ENCODE measurements at regions not wholly inside any gene's neighbourhood (a gene's known extent, or its start where the extent isn't known, plus 50 kb on each side); places are given as distances from the start of the nearest gene placed in this dataset.

- CTCF ChIA-PET, result no interaction called here
- DNase-seq, result no peak
- no peak for ATAC-seq
- Mint-ChIP-seq H3K4me3 (no peak overlapping the region), H3K27ac (no peak overlapping the region), H3K4me1 (peaks cover 21% of the 10 kb centered on the region), H3K36me3 (no peaks in the 10 kb centered on the region), H3K27me3 (peaks cover 72% of the 10 kb centered on the region), H3K9me3 (ENCODE audit: low read depth) (no peaks in the 10 kb centered on the region)
Observed at GRCh38 chr14:92254786-92255185, 68.2 kb upstream of the SLC24A4 start.

GRCh38 chr14:92258934-92259333 is 64.0 kb upstream of the SLC24A4 start:
- ATAC-seq (peak; percentile 35), DNase-seq (peak; percentile 49)
- no peak overlapping the region for H3K4me3 Mint-ChIP-seq
- CTCF ChIA-PET, result no interaction called here
- peaks cover 29% of the 10 kb centered on the region for H3K4me1 Mint-ChIP-seq
- H3K27ac Mint-ChIP-seq, result no peak overlapping the region
- H3K27me3 Mint-ChIP-seq, result peaks cover 45% of the 10 kb centered on the region
- no peaks in the 10 kb centered on the region for H3K9me3 Mint-ChIP-seq (ENCODE audit: low read depth)
- H3K36me3 Mint-ChIP-seq, result no peaks in the 10 kb centered on the region

GRCh38 chr14:92259613-92260357 is 63.2 kb upstream of the SLC24A4 start:
- peak overlapping the region; percentile 45 for H3K27ac Mint-ChIP-seq
- DNase-seq (peak; percentile 50), ATAC-seq (peak; percentile 28)
- peaks cover 29% of the 10 kb centered on the region for H3K4me1 Mint-ChIP-seq
- H3K27me3 Mint-ChIP-seq, result peaks cover 40% of the 10 kb centered on the region
- no peak overlapping the region for H3K4me3 Mint-ChIP-seq
- no peaks in the 10 kb centered on the region for H3K9me3 Mint-ChIP-seq (ENCODE audit: low read depth)
- CTCF ChIA-PET, result no interaction called here
- no peaks in the 10 kb centered on the region for H3K36me3 Mint-ChIP-seq

- no peak for ATAC-seq
- no peak overlapping the region for H3K27ac Mint-ChIP-seq
Observed at GRCh38 chr14:92263681-92264080, 59.3 kb upstream of the SLC24A4 start.

GRCh38 chr14:92264195-92264594 is 58.8 kb upstream of the SLC24A4 start:
- H3K27me3 Mint-ChIP-seq, result peaks cover 35% of the 10 kb centered on the region
- no peak for ATAC-seq
- peaks cover 14% of the 10 kb centered on the region for H3K4me1 Mint-ChIP-seq
- no peaks in the 10 kb centered on the region for H3K36me3 Mint-ChIP-seq
- no peak overlapping the region for H3K27ac Mint-ChIP-seq
- H3K4me3 Mint-ChIP-seq, result no peak overlapping the region
- H3K9me3 Mint-ChIP-seq (ENCODE audit: low read depth), result no peaks in the 10 kb centered on the region
- DNase-seq, result no peak
- CTCF ChIA-PET, result interaction anchor here (1.4 kb wide), 1 partner anchor 26 kb away, joined by 4 read pairs; no protein-coding TSS in a partner anchor

More at GRCh38 chr14:92263681-92264080, 59.3 kb upstream of the SLC24A4 start:
- Mint-ChIP-seq H3K9me3 (ENCODE audit: low read depth) (no peaks in the 10 kb centered on the region), H3K27me3 (peaks cover 33% of the 10 kb centered on the region), H3K4me1 (peaks cover 19% of the 10 kb centered on the region), H3K4me3 (no peak overlapping the region), H3K36me3 (no peaks in the 10 kb centered on the region)
- DNase-seq, result no peak
- CTCF ChIA-PET, result interaction anchor here (1.3 to 1.4 kb wide), 2 partner anchors 9 to 26 kb away, joined by 3 to 4 read pairs; no protein-coding TSS in a partner anchor

- no peaks in the 10 kb centered on the region for H3K4me1 Mint-ChIP-seq
- peaks cover 43% of the 10 kb centered on the region for H3K27me3 Mint-ChIP-seq
- no peak overlapping the region for H3K4me3 Mint-ChIP-seq
- H3K36me3 Mint-ChIP-seq, result no peaks in the 10 kb centered on the region
- no peak overlapping the region for H3K27ac Mint-ChIP-seq
- ATAC-seq, result no peak
- no peak for DNase-seq
- H3K9me3 Mint-ChIP-seq (ENCODE audit: low read depth), result no peaks in the 10 kb centered on the region
- CTCF ChIA-PET, result no interaction called here
Observed at GRCh38 chr14:92266216-92266615, 56.7 kb upstream of the SLC24A4 start.

All from activated CD8-positive, alpha-beta memory T cell treated with anti-CD3 and anti-CD28 coated beads, Interleukin-2, amount 10 ng/mL, durations not matched to agents 7 days and 5 days (primary cell).